DOHH2 (cell line): ENCODE measurements at regions not wholly inside any gene's neighbourhood (a gene's known extent, or its start where the extent isn't known, plus 50 kb on each side); places are given as distances from the start of the nearest gene placed in this dataset.
"Not testable (repeated sequence)": the region's sequence is repeated elsewhere in the genome, so short reads cannot be mapped to it uniquely, and the experiment has no call there.

Experiments
- EZH2phosphoT487 ChIP-seq: fragments of 200-600 bp; sonication (generic); IDR thresholded peaks from 2 replicates; pipeline ENCODE4 v1.6.1; 2017; ENCODE audit warnings: borderline replicate concordance, mild to moderate bottlenecking, antibody characterized with exemption, low read length, moderate library complexity, mixed read lengths
- TF ChIP-seq, protein P1 (sequence below): fragments of 200-600 bp; sonication (generic); IDR thresholded peaks from one replicate; pipeline ENCODE4 v1.5.1; 2014; ENCODE audit warnings: antibody characterized with exemption, mild to moderate bottlenecking, low read depth, low read length; ENCODE audit not compliant: poor library complexity, severe bottlenecking

DNA sequence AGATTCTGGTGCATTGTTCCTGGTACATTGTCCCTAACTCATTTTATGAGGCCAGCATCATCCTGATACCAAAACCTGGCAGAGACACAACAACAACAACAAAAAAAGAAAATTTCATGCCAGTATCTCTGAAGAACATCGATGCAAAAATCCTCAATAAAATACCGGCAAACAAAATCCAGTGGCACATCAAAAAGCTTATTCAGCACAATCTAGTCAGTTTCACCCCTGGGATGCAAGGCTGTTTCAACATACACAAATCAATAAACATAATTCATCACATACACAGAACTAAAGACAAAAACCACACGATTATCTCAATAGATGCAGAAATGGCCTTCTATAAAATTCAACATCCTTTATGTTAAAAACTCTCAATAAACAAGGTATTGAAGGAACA lies 477.4 kb downstream of the SOCS6 start:
- TF ChIP-seq, protein P1, sequence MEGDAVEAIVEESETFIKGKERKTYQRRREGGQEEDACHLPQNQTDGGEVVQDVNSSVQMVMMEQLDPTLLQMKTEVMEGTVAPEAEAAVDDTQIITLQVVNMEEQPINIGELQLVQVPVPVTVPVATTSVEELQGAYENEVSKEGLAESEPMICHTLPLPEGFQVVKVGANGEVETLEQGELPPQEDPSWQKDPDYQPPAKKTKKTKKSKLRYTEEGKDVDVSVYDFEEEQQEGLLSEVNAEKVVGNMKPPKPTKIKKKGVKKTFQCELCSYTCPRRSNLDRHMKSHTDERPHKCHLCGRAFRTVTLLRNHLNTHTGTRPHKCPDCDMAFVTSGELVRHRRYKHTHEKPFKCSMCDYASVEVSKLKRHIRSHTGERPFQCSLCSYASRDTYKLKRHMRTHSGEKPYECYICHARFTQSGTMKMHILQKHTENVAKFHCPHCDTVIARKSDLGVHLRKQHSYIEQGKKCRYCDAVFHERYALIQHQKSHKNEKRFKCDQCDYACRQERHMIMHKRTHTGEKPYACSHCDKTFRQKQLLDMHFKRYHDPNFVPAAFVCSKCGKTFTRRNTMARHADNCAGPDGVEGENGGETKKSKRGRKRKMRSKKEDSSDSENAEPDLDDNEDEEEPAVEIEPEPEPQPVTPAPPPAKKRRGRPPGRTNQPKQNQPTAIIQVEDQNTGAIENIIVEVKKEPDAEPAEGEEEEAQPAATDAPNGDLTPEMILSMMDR = not testable (repeated sequence)
- TF ChIP-seq EZH2phosphoT487 = not testable (repeated sequence)
